ENCODE measurements at regions not wholly inside any gene's neighbourhood (a gene's known extent, or its start where the extent isn't known, plus 50 kb on each side); places are given as distances from the start of the nearest gene placed in this dataset.

DNA sequence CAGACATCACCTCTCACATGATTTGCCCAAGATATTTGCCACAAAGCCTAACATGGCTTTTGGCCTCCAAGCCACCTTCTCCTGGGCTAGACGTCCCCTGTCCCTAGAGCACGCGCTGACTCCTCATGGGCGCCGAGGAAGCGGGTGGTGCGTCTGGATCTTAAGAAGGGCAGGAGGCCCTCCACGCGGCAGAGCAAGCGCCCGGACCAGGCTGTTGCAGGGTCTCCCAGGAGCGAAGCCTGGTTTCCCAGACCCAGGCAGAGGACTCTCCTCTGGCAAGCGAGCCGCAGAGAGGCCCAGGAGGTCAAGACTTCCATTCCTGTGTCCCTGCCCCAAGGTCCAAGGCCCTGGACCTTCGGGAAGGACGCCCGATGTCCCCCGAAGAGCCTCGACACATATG, 101.7 kb upstream of the TTC34 start:
- TF ChIP-seq, protein P1, sequence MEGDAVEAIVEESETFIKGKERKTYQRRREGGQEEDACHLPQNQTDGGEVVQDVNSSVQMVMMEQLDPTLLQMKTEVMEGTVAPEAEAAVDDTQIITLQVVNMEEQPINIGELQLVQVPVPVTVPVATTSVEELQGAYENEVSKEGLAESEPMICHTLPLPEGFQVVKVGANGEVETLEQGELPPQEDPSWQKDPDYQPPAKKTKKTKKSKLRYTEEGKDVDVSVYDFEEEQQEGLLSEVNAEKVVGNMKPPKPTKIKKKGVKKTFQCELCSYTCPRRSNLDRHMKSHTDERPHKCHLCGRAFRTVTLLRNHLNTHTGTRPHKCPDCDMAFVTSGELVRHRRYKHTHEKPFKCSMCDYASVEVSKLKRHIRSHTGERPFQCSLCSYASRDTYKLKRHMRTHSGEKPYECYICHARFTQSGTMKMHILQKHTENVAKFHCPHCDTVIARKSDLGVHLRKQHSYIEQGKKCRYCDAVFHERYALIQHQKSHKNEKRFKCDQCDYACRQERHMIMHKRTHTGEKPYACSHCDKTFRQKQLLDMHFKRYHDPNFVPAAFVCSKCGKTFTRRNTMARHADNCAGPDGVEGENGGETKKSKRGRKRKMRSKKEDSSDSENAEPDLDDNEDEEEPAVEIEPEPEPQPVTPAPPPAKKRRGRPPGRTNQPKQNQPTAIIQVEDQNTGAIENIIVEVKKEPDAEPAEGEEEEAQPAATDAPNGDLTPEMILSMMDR (IDR thresholded peaks at IDR 0.05): no peak
- no peak for TF ChIP-seq EZH2 (IDR thresholded peaks at IDR 0.05; ENCODE audit: borderline replicate concordance, insufficient read depth, low read depth, low read length, poor library complexity, severe bottlenecking)
